Spleen (tissue), 11 donors: ENCODE measurements at regions not wholly inside any gene's neighbourhood (a gene's known extent, or its start where the extent isn't known, plus 50 kb on each side); places are given as distances from the start of the nearest gene placed in this dataset.
"Not testable (repeated sequence)": the region's sequence is repeated elsewhere in the genome, so short reads cannot be mapped to it uniquely, and the experiment has no call there.

ENCODE experiments used
- DNase-seq: peaks from one replicate; pipeline ENCODE4 v3.0.0-alpha.2; 2020
- H3K27ac ChIP-seq, 8 donors: fragments of 200-600 bp; sonication (generic) in 7 of 8; 1 replicate in 4 of 8; 2 replicates in 4 of 8; pipeline versions ENCODE4 v1.5.0 to v1.8.0; 2016 to 2021; ENCODE audit warnings: inconsistent platforms in 4 of 8, mild to moderate bottlenecking in 4 of 8, moderate library complexity in 1 of 8
- H3K27me3 ChIP-seq, 7 donors: fragments of 200-600 bp; sonication (generic) in 6 of 7; replicated peaks in 1 of 7; 1 replicate in 4 of 7; 2 replicates in 3 of 7; pipeline versions ENCODE4 v1.5.0 to v1.8.0; 2016 to 2021; ENCODE audit warnings: inconsistent platforms in 3 of 7, mild to moderate bottlenecking in 1 of 7
- H3K36me3 ChIP-seq, 6 donors: fragments of 200-600 bp; sonication (generic) in 5 of 6; 1 replicate in 4 of 6; 2 replicates in 2 of 6; pipeline versions ENCODE4 v1.5.0 to v1.8.0; 2016 to 2021; ENCODE audit warnings: inconsistent platforms in 2 of 6
- H3K4me1 ChIP-seq, 6 donors: fragments of 200-600 bp; sonication (generic) in 5 of 6; 1 replicate in 3 of 6; 2 replicates in 3 of 6; pipeline versions ENCODE4 v1.5.0 to v1.8.0; 2016 to 2021; ENCODE audit warnings: inconsistent platforms in 3 of 6
- H3K4me3 ChIP-seq, 8 donors: fragments of 200-600 bp; sonication (generic) in 7 of 8; 1 replicate in 4 of 8; 2 replicates in 4 of 8; pipeline versions ENCODE4 v1.5.0 to v1.8.0; 2016 to 2021; ENCODE audit warnings: inconsistent platforms in 4 of 8, mild to moderate bottlenecking in 4 of 8, moderate library complexity in 2 of 8
- H3K9me3 ChIP-seq, 8 donors: fragments of 200-600 bp; sonication (generic) in 7 of 8; 1 replicate in 4 of 8; 2 replicates in 4 of 8; pipeline versions ENCODE4 v1.5.0 to v1.8.0; 2016 to 2021; ENCODE audit warnings: inconsistent platforms in 4 of 8
- POLR2A ChIP-seq, 3 donors: fragments of 450-650 bp; IDR thresholded peaks; one replicate each; pipeline ENCODE4 v1.5.1; 2017; ENCODE audit warnings: antibody characterized with exemption in 3 of 3, mild to moderate bottlenecking in 1 of 3
- POLR2AphosphoS5 ChIP-seq, 3 donors: sonication (generic); formaldehyde crosslinking; IDR thresholded peaks; one replicate each; pipeline ENCODE4 v1.5.1; 2017; ENCODE audit warnings: antibody characterized with exemption in 3 of 3
- WGBS, 5 donors: extraction: QIAGEN DNeasy Blood & Tissue Kit in 3 of 5; methylation state at CpG; one replicate each; pipeline versions ENCODE4 v1.1.5 to v1.1.7; 2013 to 2018; 5-methylcytosine and 5-hydroxymethylcytosine counted together
- intact Hi-C: fragments of 100-400 bp; cut with DNase I; formaldehyde crosslinking; loops from one replicate; pipeline ENCODE4 v1.15.0; 2023; ENCODE audit warnings: low total_unique reads
- TF ChIP-seq, protein P1 (sequence below), 11 experiments: fragments of 200-600 bp in 7 of 11; fragments of 450-650 bp in 4 of 11; sonication (generic) in 4 of 11; IDR thresholded peaks in 8 of 11; conservative IDR thresholded peaks in 3 of 11; 1 replicate in 7 of 11; 2 replicates in 4 of 11; pipeline versions ENCODE4 v1.4.0 to v1.8.0; 2016 to 2021; ENCODE audit warnings: antibody characterized with exemption in 11 of 11, inconsistent platforms in 4 of 11, mild to moderate bottlenecking in 1 of 11
- donor health status: healthy with polysubstance abuse.
- donor health status: DM: no; HTN: no; CAD: no; lungs with moderate emphysema.
- donor health status: DM: no; HTN: no; CAD: no.
- donor health status: Bipolar disorder and iron deficiency.
- donor health status: healthy.
- donor health status: DM: no; HTN: no; CAD: no.
- donor health status: DM: yes; HTN: yes; CAD: no.

DNA sequence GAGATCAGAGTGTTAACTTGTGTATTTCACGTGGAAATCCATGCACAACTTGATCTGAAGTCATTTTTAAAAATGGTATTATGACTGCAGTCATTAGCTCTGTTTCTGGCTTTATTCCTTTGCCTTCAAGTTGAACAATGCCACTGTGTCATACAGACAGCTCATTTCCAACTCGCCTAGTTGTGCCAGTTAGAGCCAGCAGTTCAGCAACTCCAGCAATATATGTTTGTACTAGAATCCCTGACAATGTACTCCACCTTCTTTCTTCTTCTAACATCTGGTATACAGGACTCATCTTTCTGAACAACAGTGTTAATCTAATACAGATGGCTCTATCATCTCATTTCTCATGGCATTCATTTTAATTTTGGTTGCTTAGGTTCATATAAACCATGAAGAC, 418.3 kb upstream of the POU3F2 start:
- H3K36me3 ChIP-seq = no peaks in the 10 kb centered on the region
- no peaks in the 10 kb centered on the region for H3K27me3 ChIP-seq
- H3K27ac ChIP-seq = no peak overlapping the region
- H3K4me1 ChIP-seq = no peaks in the 10 kb centered on the region
- intact Hi-C loops = no loop called here
- TF ChIP-seq POLR2AphosphoS5 (IDR thresholded peaks at IDR 0.05) (no peak), POLR2A (IDR thresholded peaks at IDR 0.05) (no peak)
- TF ChIP-seq, protein P1, sequence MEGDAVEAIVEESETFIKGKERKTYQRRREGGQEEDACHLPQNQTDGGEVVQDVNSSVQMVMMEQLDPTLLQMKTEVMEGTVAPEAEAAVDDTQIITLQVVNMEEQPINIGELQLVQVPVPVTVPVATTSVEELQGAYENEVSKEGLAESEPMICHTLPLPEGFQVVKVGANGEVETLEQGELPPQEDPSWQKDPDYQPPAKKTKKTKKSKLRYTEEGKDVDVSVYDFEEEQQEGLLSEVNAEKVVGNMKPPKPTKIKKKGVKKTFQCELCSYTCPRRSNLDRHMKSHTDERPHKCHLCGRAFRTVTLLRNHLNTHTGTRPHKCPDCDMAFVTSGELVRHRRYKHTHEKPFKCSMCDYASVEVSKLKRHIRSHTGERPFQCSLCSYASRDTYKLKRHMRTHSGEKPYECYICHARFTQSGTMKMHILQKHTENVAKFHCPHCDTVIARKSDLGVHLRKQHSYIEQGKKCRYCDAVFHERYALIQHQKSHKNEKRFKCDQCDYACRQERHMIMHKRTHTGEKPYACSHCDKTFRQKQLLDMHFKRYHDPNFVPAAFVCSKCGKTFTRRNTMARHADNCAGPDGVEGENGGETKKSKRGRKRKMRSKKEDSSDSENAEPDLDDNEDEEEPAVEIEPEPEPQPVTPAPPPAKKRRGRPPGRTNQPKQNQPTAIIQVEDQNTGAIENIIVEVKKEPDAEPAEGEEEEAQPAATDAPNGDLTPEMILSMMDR (IDR thresholded peaks at IDR 0.05 in 8 of 11, conservative IDR thresholded peaks at IDR 0.05 in 3 of 11) = no peak
- 69 to 77% (median 72%) methylated on average over 2 of the region's 2 CpGs for WGBS, 5 donors
- DNase-seq = no peak
- H3K4me3 ChIP-seq = no peak overlapping the region
- H3K9me3 ChIP-seq = peaks cover 0 to 16% (median 8%) of the 10 kb centered on the region in 8 donors

DNA sequence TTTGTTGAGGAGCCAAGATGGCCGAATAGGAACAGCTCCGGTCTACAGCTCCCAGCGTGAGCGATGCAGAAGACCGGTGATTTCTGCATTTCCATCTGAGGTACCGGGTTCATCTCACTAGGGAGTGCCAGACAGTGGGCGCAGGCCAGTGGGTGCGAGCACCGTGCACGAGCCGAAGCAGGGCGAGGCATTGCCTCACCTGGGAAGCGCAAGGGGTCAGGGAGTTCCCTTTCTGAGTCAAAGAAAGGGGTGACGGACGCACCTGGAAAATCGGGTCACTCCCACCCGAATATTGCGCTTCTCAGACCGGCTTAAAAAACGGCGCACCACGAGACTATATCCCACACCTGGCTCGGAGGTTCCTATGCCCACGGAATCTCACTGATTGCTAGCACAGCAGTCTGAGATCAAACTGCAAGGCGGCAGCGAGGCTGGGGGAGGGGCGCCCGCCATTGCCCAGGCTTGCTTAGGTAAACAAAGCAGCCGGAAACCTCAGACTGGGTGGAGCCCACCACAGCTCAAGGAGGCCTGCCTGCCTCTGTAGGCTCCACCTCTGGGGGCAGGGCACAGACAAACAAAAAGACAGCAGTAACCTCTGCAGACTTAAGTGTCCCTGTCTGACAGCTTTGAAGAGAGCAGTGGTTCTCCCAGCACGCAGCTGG, 417.7 kb upstream of the POU3F2 start:
- WGBS, 5 donors = 85 to 92% (median 86%) methylated on average over 21 to 29 of the region's 30 CpGs

DNA sequence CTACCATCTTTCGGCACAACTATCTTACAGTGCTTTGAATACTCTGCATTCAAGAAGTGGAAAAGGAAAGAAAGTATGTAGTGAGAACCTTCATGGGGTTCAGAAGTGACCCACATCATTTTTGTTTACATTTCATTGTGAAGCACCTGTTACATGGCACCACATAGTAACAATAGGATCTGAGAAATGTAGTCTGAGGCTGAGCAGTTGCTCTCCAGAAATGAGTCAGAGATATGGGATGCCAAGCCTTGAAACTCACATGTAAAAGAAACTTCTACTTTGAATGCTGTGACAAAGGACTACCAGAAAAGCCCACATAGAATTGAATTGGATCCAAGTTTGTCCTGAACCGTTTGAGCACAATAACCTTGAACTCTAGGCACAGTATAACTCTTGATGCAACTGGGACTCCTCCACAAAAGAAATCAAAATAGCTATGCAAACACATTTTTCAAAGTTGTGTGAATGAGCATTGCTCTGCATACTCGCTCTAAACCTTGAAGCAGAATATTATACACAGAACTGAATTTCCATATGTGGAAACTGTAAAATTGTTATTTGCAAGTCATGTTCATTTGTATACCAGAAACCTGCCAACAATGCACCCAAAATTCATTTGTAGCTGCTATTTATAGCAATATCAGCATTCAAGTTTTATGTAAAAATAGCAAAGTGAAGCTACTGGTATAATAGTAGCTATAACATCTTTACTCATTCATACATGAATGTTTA, 400.9 kb upstream of the POU3F2 start:
- no peak for TF ChIP-seq POLR2AphosphoS5 (IDR thresholded peaks at IDR 0.05)
- TF ChIP-seq, protein P1 (IDR thresholded peaks at IDR 0.05 in 8 of 11, conservative IDR thresholded peaks at IDR 0.05 in 3 of 11) = no peak
- no peak for TF ChIP-seq POLR2A (IDR thresholded peaks at IDR 0.05)
- Histone ChIP-seq H3K9me3 (peaks cover 0 to 15% (median 0%) of the 10 kb centered on the region in 8 donors), H3K4me1 (no peaks in the 10 kb centered on the region), H3K4me3 (no peak overlapping the region), H3K27me3 (no peaks in the 10 kb centered on the region), H3K36me3 (no peaks in the 10 kb centered on the region), H3K27ac (no peak overlapping the region)
- DNase-seq = no peak
- intact Hi-C loops = no loop called here
- 67 to 84% (median 80%) methylated on average over 3 of the region's 3 CpGs for WGBS, 5 donors

More for the DNA sequence above, 417.7 kb upstream of the POU3F2 start:
- H3K27me3 ChIP-seq, H3K27ac ChIP-seq, H3K4me3 ChIP-seq, H3K36me3 ChIP-seq, DNase-seq, H3K4me1 ChIP-seq, intact Hi-C loops: not testable (repeated sequence)
- peaks cover 0 to 16% (median 8%) of the 10 kb centered on the region in 8 donors for H3K9me3 ChIP-seq

DNA sequence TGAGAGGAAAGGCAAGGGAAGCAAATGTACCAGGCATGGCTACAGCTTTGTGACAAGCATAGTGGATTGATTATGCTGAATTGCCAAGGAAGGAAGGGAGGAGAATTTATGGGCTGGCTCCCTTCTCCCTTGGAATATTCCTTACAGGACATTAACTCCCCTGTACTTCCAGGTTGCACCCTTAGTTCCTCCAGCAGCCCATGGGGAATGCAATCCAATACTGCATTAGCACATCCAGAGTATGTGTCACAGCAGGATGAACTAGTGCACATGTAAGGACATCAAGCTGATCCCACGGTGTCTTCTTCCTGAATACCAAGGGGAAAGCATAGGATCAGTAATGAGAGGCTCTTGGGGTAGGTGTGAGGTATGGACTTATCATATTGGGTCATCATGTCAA, 390.7 kb upstream of the POU3F2 start:
- intact Hi-C loops = no loop called here
- no peak overlapping the region for H3K4me3 ChIP-seq
- TF ChIP-seq, protein P1 (IDR thresholded peaks at IDR 0.05 in 8 of 11, conservative IDR thresholded peaks at IDR 0.05 in 3 of 11) = no peak
- TF ChIP-seq POLR2AphosphoS5 (IDR thresholded peaks at IDR 0.05) (no peak), POLR2A (IDR thresholded peaks at IDR 0.05) (no peak)
- H3K4me1 ChIP-seq = no peaks in the 10 kb centered on the region
- H3K27me3 ChIP-seq = no peaks in the 10 kb centered on the region
- no peak for DNase-seq
- no peaks in the 10 kb centered on the region for H3K9me3 ChIP-seq
- no peaks in the 10 kb centered on the region for H3K36me3 ChIP-seq
- H3K27ac ChIP-seq = no peak overlapping the region
- 36 to 73% (median 65%) methylated on average over 1 of the region's 1 CpG for WGBS, 5 donors
